Caco-2 (cell line): ENCODE measurements at regions not wholly inside any gene's neighbourhood (a gene's known extent, or its start where the extent isn't known, plus 50 kb on each side); places are given as distances from the start of the nearest gene placed in this dataset.
"Not testable (repeated sequence)": the region's sequence is repeated elsewhere in the genome, so short reads cannot be mapped to it uniquely, and the experiment has no call there.

Source experiments
- BruUV-seq: library from RNA; stranded (reverse); fragments of 400-500 nt; replicated peaks from 2 replicates; lab custom pipeline; 2021; lab: Mats Ljungman, UMichigan
- CTCF ChIA-PET: fragments of 300-600 bp; sonication (Branson Sonifier 250); formaldehyde crosslinking; loops from one replicate; lab custom pipeline; 2022; ENCODE audit warnings: antibody characterized with exemption; lab: Charles Lee
- POLR2A ChIA-PET: fragments of 300-600 bp; sonication (Branson Sonifier 250); formaldehyde crosslinking; loops from one replicate; lab custom pipeline; 2022; ENCODE audit warnings: antibody characterized with exemption; lab: Charles Lee
- DNase-seq, 2 experiments: peaks; one replicate each; pipeline versions ENCODE4 v3.0.0 to v3.0.0-alpha.2; 2020 to 2022
- H3K27me3 ChIP-seq: replicated peaks from 2 replicates; pipeline ENCODE4 v1.6.0; 2011; ENCODE audit warnings: low read length; ENCODE audit not compliant: control insufficient read depth, insufficient read depth
- H3K36me3 ChIP-seq: 2 replicates; pipeline ENCODE4 v1.5.1; 2011; ENCODE audit warnings: low read length; ENCODE audit not compliant: control insufficient read depth, insufficient read depth
- H3K4me1 ChIP-seq: fragments of 250-450 bp; sonication (Bioruptor Pico); 2 replicates; pipeline ENCODE4 v1.5.1; 2020; ENCODE audit warnings: mild to moderate bottlenecking
- H3K4me3 ChIP-seq: 2 replicates; pipeline ENCODE4 v1.5.1; 2011; ENCODE audit warnings: low read depth, mild to moderate bottlenecking, control low read depth, low read length
- H3K9me3 ChIP-seq: fragments of 250-450 bp; sonication (Bioruptor Pico); 2 replicates; pipeline ENCODE4 v1.5.1; 2020; ENCODE audit warnings: mild to moderate bottlenecking, moderate library complexity
- H3K27ac Mint-ChIP-seq: one replicate; pipeline ENCODE4 v1.8.0; 2022; ENCODE audit warnings: mixed read lengths; ENCODE audit not compliant: unreplicated experiment
- H3K27me3 Mint-ChIP-seq: one replicate; pipeline ENCODE4 v1.8.0; 2022; ENCODE audit warnings: mixed read lengths; ENCODE audit not compliant: insufficient read depth, unreplicated experiment
- H3K36me3 Mint-ChIP-seq: one replicate; pipeline ENCODE4 v1.8.0; 2022; ENCODE audit warnings: mild to moderate bottlenecking, mixed read lengths; ENCODE audit not compliant: insufficient read depth, unreplicated experiment
- H3K4me1 Mint-ChIP-seq: one replicate; pipeline ENCODE4 v1.8.0; 2022; ENCODE audit warnings: low read depth, mixed read lengths; ENCODE audit not compliant: unreplicated experiment
- H3K4me3 Mint-ChIP-seq: one replicate; pipeline ENCODE4 v1.8.0; 2022; ENCODE audit warnings: mild to moderate bottlenecking, moderate library complexity, mixed read lengths; ENCODE audit not compliant: unreplicated experiment
- H3K9me3 Mint-ChIP-seq: one replicate; pipeline ENCODE4 v1.8.0; 2022; ENCODE audit warnings: mixed read lengths; ENCODE audit not compliant: unreplicated experiment
- CTCF ChIP-seq, 2 experiments: fragments of 200-600 bp in 1 of 2; IDR thresholded peaks; 1 replicate in 1 of 2; 2 replicates in 1 of 2; pipeline versions ENCODE4 v1.5.1 to v1.8.0; 2011 to 2022; ENCODE audit warnings: antibody characterized with exemption in 1 of 2, control low read depth in 1 of 2, inconsistent platforms in 1 of 2, low read depth in 1 of 2, low read length in 1 of 2, mild to moderate bottlenecking in 1 of 2, moderate library complexity in 1 of 2; ENCODE audit not compliant: insufficient read depth in 1 of 2, severe bottlenecking in 1 of 2, unreplicated experiment in 1 of 2
- intact Hi-C: fragments of 100-400 bp; cut with micrococcal nuclease; formaldehyde crosslinking; loops from one replicate; pipeline ENCODE4 v1.10.0; 2022; ENCODE audit not compliant: unreplicated experiment

- no TSS peak for BruUV-seq
Observed at GRCh38 chr13:38463048-38463447, 113.4 kb downstream of the UFM1 start.

GRCh38 chr13:38472411-38472810 lies 122.8 kb downstream of the UFM1 start:
- H3K9me3 Mint-ChIP-seq, H3K4me3 Mint-ChIP-seq: not testable (repeated sequence)
- CTCF ChIA-PET = interaction anchor here (0.6 kb wide), 1 partner anchor 1354 kb away, joined by 3 read pairs; no protein-coding TSS in a partner anchor

More at GRCh38 chr13:38463048-38463447, 113.4 kb downstream of the UFM1 start:
- H3K4me1 Mint-ChIP-seq = no peaks in the 10 kb centered on the region
- no peak overlapping the region for H3K27ac Mint-ChIP-seq
- POLR2A ChIA-PET = no interaction called here
- intact Hi-C loops = no loop called here
- Histone ChIP-seq H3K4me3 (no peak overlapping the region), H3K4me1 (no peaks in the 10 kb centered on the region), H3K36me3 (no peaks in the 10 kb centered on the region), H3K9me3 (no peaks in the 10 kb centered on the region), H3K27me3 (no peaks in the 10 kb centered on the region)
- no peak for TF ChIP-seq CTCF (IDR thresholded peaks at IDR 0.05; ENCODE audit: insufficient read depth in 1 of 2, low read depth in 1 of 2, low read length in 1 of 2, severe bottlenecking in 1 of 2, unreplicated experiment in 1 of 2)
- DNase-seq = no peak
- H3K27me3 Mint-ChIP-seq = no peaks in the 10 kb centered on the region
- H3K36me3 Mint-ChIP-seq = no peaks in the 10 kb centered on the region
- no peak overlapping the region for H3K4me3 Mint-ChIP-seq
- H3K9me3 Mint-ChIP-seq = peaks cover 24% of the 10 kb centered on the region
- CTCF ChIA-PET = no interaction called here

DNA sequence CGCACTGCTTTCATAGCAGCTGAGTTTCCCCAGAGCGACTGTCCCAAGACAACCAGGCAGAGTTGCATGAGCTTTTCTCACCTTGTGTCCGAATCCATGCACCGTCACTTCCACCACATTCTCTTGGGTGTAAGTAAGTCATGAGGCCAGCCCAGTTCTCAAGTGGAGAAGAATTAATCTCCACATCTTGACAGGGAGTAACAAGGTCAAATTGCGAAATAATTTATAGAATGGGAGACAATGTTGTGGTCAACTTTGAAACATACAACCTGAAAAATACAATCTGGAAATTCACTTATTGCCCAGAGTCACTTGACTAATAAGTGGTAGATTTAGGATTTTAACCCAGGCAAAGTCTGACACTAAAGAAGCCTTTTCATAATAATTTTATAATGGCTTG lies 123.7 kb downstream of the UFM1 start:
- H3K4me3 ChIP-seq = no peak overlapping the region
- intact Hi-C loops = no loop called here
- no peaks in the 10 kb centered on the region for H3K27me3 ChIP-seq
- Mint-ChIP-seq H3K27ac (no peak overlapping the region), H3K9me3 (no peaks in the 10 kb centered on the region), H3K4me3 (no peak overlapping the region), H3K4me1 (peaks cover 8% of the 10 kb centered on the region), H3K27me3 (no peaks in the 10 kb centered on the region), H3K36me3 (no peaks in the 10 kb centered on the region)
- TF ChIP-seq CTCF (IDR thresholded peaks at IDR 0.05; ENCODE audit: insufficient read depth in 1 of 2, low read depth in 1 of 2, low read length in 1 of 2, severe bottlenecking in 1 of 2, unreplicated experiment in 1 of 2) = no peak
- POLR2A ChIA-PET = no interaction called here
- H3K9me3 ChIP-seq = no peaks in the 10 kb centered on the region
- H3K36me3 ChIP-seq = no peaks in the 10 kb centered on the region
- no peak for DNase-seq
- no peaks in the 10 kb centered on the region for H3K4me1 ChIP-seq
- CTCF ChIA-PET = no interaction called here
- no TSS peak for BruUV-seq

More at GRCh38 chr13:38472411-38472810, 122.8 kb downstream of the UFM1 start:
- H3K4me1 Mint-ChIP-seq, H3K27me3 Mint-ChIP-seq, H3K27me3 ChIP-seq, H3K4me3 ChIP-seq, DNase-seq, POLR2A ChIA-PET, H3K36me3 ChIP-seq, H3K27ac Mint-ChIP-seq, H3K9me3 ChIP-seq, H3K36me3 Mint-ChIP-seq, BruUV-seq, intact Hi-C loops, H3K4me1 ChIP-seq: not testable (repeated sequence)

- no peak for TF ChIP-seq CTCF (IDR thresholded peaks at IDR 0.05; ENCODE audit: insufficient read depth in 1 of 2, low read depth in 1 of 2, low read length in 1 of 2, severe bottlenecking in 1 of 2, unreplicated experiment in 1 of 2)
- no peaks in the 10 kb centered on the region for H3K9me3 Mint-ChIP-seq
- H3K27me3 ChIP-seq = no peaks in the 10 kb centered on the region
- no peaks in the 10 kb centered on the region for H3K4me1 ChIP-seq
- intact Hi-C loops = no loop called here
- no peak overlapping the region for H3K4me3 ChIP-seq
- no peak overlapping the region for H3K4me3 Mint-ChIP-seq
- H3K27ac Mint-ChIP-seq = no peak overlapping the region
- ChIA-PET CTCF (no interaction called here), POLR2A (no interaction called here)
- no peaks in the 10 kb centered on the region for H3K36me3 Mint-ChIP-seq
- BruUV-seq = no TSS peak
- no peak for DNase-seq
- no peaks in the 10 kb centered on the region for H3K4me1 Mint-ChIP-seq
- H3K36me3 ChIP-seq = no peaks in the 10 kb centered on the region
- no peaks in the 10 kb centered on the region for H3K9me3 ChIP-seq
- no peaks in the 10 kb centered on the region for H3K27me3 Mint-ChIP-seq
Observed at GRCh38 chr13:38477676-38478075, 128.0 kb downstream of the UFM1 start.
